GM23338 (cell line): ENCODE measurements at regions not wholly inside any gene's neighbourhood (a gene's known extent, or its start where the extent isn't known, plus 50 kb on each side); places are given as distances from the start of the nearest gene placed in this dataset.

Experiments
- ATAC-seq: fragments of 200-7000 bp; cut with Tn5 transposase; 3 replicates; pipeline ENCODE4 v1.9.1; 2020
- DNase-seq: peaks from one replicate; pipeline ENCODE4 v3.0.0-alpha.2; 2015; ENCODE audit warnings: low spot score
- H2AFZ ChIP-seq: fragments of 200-600 bp; sonication (generic); 2 replicates; pipeline ENCODE4 v1.8.0; 2016; ENCODE audit warnings: antibody characterized with exemption, mild to moderate bottlenecking, moderate library complexity
- H3F3A ChIP-seq: fragments of 200-600 bp; sonication (generic); replicated peaks from 2 replicates; pipeline ENCODE4 v1.8.0; 2017; ENCODE audit warnings: antibody characterized with exemption, mixed run types, low read depth
- H3K27ac ChIP-seq: fragments of 200-600 bp; sonication (generic); 2 replicates; pipeline ENCODE4 v1.6.1; 2016; ENCODE audit warnings: low read depth
- H3K27me3 ChIP-seq: fragments of 200-600 bp; sonication (generic); 2 replicates; pipeline ENCODE4 v1.8.0; 2016; ENCODE audit warnings: mild to moderate bottlenecking, mixed run types, moderate library complexity; ENCODE audit not compliant: insufficient read depth
- H3K36me3 ChIP-seq: fragments of 200-600 bp; sonication (generic); 2 replicates; pipeline ENCODE4 v1.8.0; 2016; ENCODE audit warnings: mild to moderate bottlenecking; ENCODE audit not compliant: insufficient read depth
- H3K4me1 ChIP-seq: fragments of 200-600 bp; sonication (generic); 2 replicates; pipeline ENCODE4 v1.8.0; 2016; ENCODE audit warnings: mild to moderate bottlenecking, moderate library complexity; ENCODE audit not compliant: insufficient read depth
- H3K4me2 ChIP-seq: fragments of 200-600 bp; sonication (generic); 2 replicates; pipeline ENCODE4 v1.7.1; 2017; ENCODE audit warnings: mixed run types
- H3K4me3 ChIP-seq: fragments of 200-600 bp; sonication (generic); 2 replicates; pipeline ENCODE4 v1.6.1; 2016; ENCODE audit warnings: mixed run types
- H3K79me2 ChIP-seq: fragments of 200-600 bp; sonication (generic); replicated peaks from 2 replicates; pipeline ENCODE4 v1.8.0; 2017; ENCODE audit warnings: mild to moderate bottlenecking; ENCODE audit not compliant: insufficient read depth
- H3K9me2 ChIP-seq: fragments of 200-600 bp; sonication (generic); 2 replicates; pipeline ENCODE4 v1.8.0; 2017; ENCODE audit not compliant: insufficient read depth
- H4K20me1 ChIP-seq: fragments of 200-600 bp; sonication (generic); replicated peaks from 2 replicates; pipeline ENCODE4 v1.8.0; 2017; ENCODE audit warnings: mild to moderate bottlenecking; ENCODE audit not compliant: insufficient read depth
- H3K27ac Mint-ChIP-seq: 2 replicates; pipeline ENCODE4 v1.8.0; 2020; ENCODE audit warnings: inconsistent platforms, mild to moderate bottlenecking, moderate library complexity, mixed read lengths
- H3K27me3 Mint-ChIP-seq: 3 replicates; pipeline ENCODE4 v1.8.0; 2022; ENCODE audit warnings: low read depth, mild to moderate bottlenecking, moderate library complexity, mixed read lengths, inconsistent platforms; ENCODE audit not compliant: insufficient read depth, poor library complexity
- H3K36me3 Mint-ChIP-seq: 3 replicates; pipeline ENCODE4 v1.8.0; 2021; ENCODE audit warnings: low read depth, mild to moderate bottlenecking, inconsistent platforms, moderate library complexity, mixed read lengths
- H3K4me1 Mint-ChIP-seq: 3 replicates; pipeline ENCODE4 v1.8.0; 2020; ENCODE audit warnings: mild to moderate bottlenecking, inconsistent platforms, mixed read lengths
- H3K4me3 Mint-ChIP-seq: 3 replicates; pipeline ENCODE4 v1.8.0; 2021; ENCODE audit warnings: moderate library complexity, mild to moderate bottlenecking, inconsistent platforms, mixed read lengths
- H3K9me3 Mint-ChIP-seq: 3 replicates; pipeline ENCODE4 v1.8.0; 2020; ENCODE audit warnings: moderate library complexity, mild to moderate bottlenecking, inconsistent platforms, mixed read lengths
- CREB1 ChIP-seq: fragments of 250-450 bp; sonication (Bioruptor Pico); IDR thresholded peaks from 2 replicates; pipeline ENCODE4 v1.5.0; 2020; ENCODE audit warnings: low read depth, mild to moderate bottlenecking, moderate library complexity
- CTCF ChIP-seq, 2 experiments: fragments of 200-600 bp in 1 of 2; sonication (generic) in 1 of 2; conservative IDR thresholded peaks; 2 replicates each; pipeline versions ENCODE4 v1.5.1 to v1.6.1; 2016 to 2017; ENCODE audit warnings: antibody characterized with exemption in 2 of 2, low read depth in 2 of 2, mild to moderate bottlenecking in 2 of 2, moderate library complexity in 1 of 2
- ETS1 ChIP-seq: IDR thresholded peaks from 2 replicates; pipeline ENCODE4 v1.6.1; 2016; ENCODE audit warnings: antibody characterized with exemption
- EZH2 ChIP-seq: fragments of 200-600 bp; sonication (generic); IDR thresholded peaks from one replicate; pipeline ENCODE4 v1.8.0; 2017; ENCODE audit warnings: antibody characterized with exemption, mild to moderate bottlenecking, low read depth; ENCODE audit not compliant: unreplicated experiment
- EZH2phosphoT487 ChIP-seq: fragments of 200-600 bp; sonication (generic); IDR thresholded peaks from one replicate; pipeline ENCODE4 v1.8.1; 2018; ENCODE audit warnings: antibody characterized with exemption; ENCODE audit not compliant: unreplicated experiment
- JUNB ChIP-seq: IDR thresholded peaks from one replicate; pipeline ENCODE4 v1.6.1; 2016; ENCODE audit warnings: antibody characterized with exemption; ENCODE audit not compliant: unreplicated experiment
- NANOG ChIP-seq: IDR thresholded peaks from 2 replicates; pipeline ENCODE4 v1.6.1; 2016; ENCODE audit warnings: antibody characterized with exemption, borderline replicate concordance
- POLR2AphosphoS5 ChIP-seq: IDR thresholded peaks from 2 replicates; pipeline ENCODE4 v1.6.1; 2016; ENCODE audit warnings: antibody characterized with exemption, low read depth
- REST ChIP-seq: IDR thresholded peaks from one replicate; pipeline ENCODE4 v1.6.1; 2018; ENCODE audit warnings: antibody characterized with exemption; ENCODE audit not compliant: unreplicated experiment
- STAT1 ChIP-seq: IDR thresholded peaks from one replicate; pipeline ENCODE4 v1.6.1; 2016; ENCODE audit warnings: antibody characterized with exemption; ENCODE audit not compliant: unreplicated experiment
- ZNF114 ChIP-seq: fragments of 250-450 bp; sonication (Bioruptor Pico); IDR thresholded peaks from 2 replicates; pipeline ENCODE4 v1.5.0; 2020; ENCODE audit warnings: mild to moderate bottlenecking, moderate library complexity
- ZNF331 ChIP-seq: fragments of 250-450 bp; sonication (Bioruptor Pico); IDR thresholded peaks from 2 replicates; pipeline ENCODE4 v1.5.0; 2020; ENCODE audit warnings: low read depth, mild to moderate bottlenecking, moderate library complexity
- ZNF462 ChIP-seq: fragments of 250-450 bp; sonication (Bioruptor Pico); IDR thresholded peaks from 2 replicates; pipeline ENCODE4 v1.5.0; 2020; ENCODE audit warnings: mild to moderate bottlenecking, moderate library complexity

DNA sequence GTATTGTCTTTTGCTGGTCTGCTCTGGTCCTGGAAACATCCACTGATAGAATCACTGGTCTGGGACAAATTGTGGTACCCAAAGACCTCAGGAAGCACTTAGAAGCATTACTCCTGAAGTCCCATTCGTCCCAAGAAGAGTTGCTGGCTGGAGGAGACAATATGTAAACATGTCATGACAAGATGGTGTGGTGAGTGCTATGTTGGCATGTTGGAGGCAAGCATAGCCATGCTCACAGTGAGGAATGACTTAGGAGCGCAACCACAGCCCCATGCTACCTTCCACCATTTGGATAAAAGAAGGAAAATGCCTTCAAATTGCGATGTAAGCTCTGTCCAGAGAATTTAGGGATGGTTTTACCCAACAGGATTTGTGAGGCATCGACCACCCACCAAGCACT is 115.8 kb upstream of the STC2 start:
- Mint-ChIP-seq H3K27ac (no peak overlapping the region), H3K9me3 (no peaks in the 10 kb centered on the region), H3K36me3 (no peaks in the 10 kb centered on the region), H3K4me1 (peaks cover 5% of the 10 kb centered on the region; the same call in 2 of the 3 replicates), H3K27me3 (peaks cover 6% of the 10 kb centered on the region), H3K4me3 (no peak overlapping the region)
- Histone ChIP-seq H3K4me3 (no peak overlapping the region), H2AFZ (no peak overlapping the region), H3K36me3 (no peaks in the 10 kb centered on the region), H3K27ac (no peak overlapping the region), H3F3A (no peaks in the 10 kb centered on the region), H4K20me1 (no peaks in the 10 kb centered on the region), H3K4me2 (no peak overlapping the region), H3K9me2 (peaks cover 25% of the 10 kb centered on the region), H3K79me2 (no peaks in the 10 kb centered on the region), H3K27me3 (no peaks in the 10 kb centered on the region), H3K4me1 (no peaks in the 10 kb centered on the region)
- DNase-seq (no peak), ATAC-seq (no peak)
- TF ChIP-seq ZNF462 (CRISPR knock-in tag): no peak
- TF ChIP-seq ZNF331: no peak
- TF ChIP-seq ZNF114: no peak
- TF ChIP-seq JUNB: no peak
- TF ChIP-seq EZH2phosphoT487: no peak
- TF ChIP-seq NANOG: no peak
- no peak for TF ChIP-seq REST
- no peak for TF ChIP-seq POLR2AphosphoS5
- TF ChIP-seq STAT1: no peak
- TF ChIP-seq EZH2: no peak
- no peak for TF ChIP-seq CTCF (conservative IDR thresholded peaks at IDR 0.05; ENCODE audit: low read depth in 2 of 2)
- TF ChIP-seq ETS1: no peak
- TF ChIP-seq CREB1 (CRISPR knock-in tag): no peak
